ENCODE measurements at regions not wholly inside any gene's neighbourhood (a gene's known extent, or its start where the extent isn't known, plus 50 kb on each side); places are given as distances from the start of the nearest gene placed in this dataset.
"Not testable (repeated sequence)": the region's sequence is repeated elsewhere in the genome, so short reads cannot be mapped to it uniquely, and the experiment has no call there.

DNA sequence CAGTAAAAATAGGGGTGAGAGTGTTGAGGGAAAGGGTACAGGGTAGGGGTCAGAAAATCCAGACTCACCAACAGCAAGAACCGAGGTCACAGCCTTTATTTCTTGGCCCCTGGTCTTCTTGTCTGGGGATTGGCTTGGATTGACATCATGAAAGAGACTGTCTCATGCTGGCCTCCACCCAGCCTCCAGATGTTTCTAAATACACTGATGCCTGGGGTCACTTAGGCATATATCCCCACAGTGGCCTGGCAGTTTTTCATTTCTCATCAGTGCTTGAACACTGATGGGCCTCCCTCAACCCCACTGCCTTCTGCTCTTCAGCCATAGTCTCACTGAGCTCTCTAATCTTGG is 173.9 kb downstream of the RTL9 start:
- 88% methylated on average over 1 of the region's 1 CpG; no CpG with 5 or more reads in 1 of the 2 donors for WGBS, 2 donors
- Histone ChIP-seq H3K27me3 (no peaks in the 10 kb centered on the region), H3K9me3 (no peaks in the 10 kb centered on the region), H3K36me3 (replicated peaks in 1 of 2; ENCODE audit: insufficient read depth in 1 of 2, low read depth in 2 of 2) (no peaks in the 10 kb centered on the region), H3K27ac (no peak overlapping the region), H3K4me1 (no peaks in the 10 kb centered on the region), H3K4me3 (no peak overlapping the region)
- TF ChIP-seq POLR2A (IDR thresholded peaks at IDR 0.05): no peak
- TF ChIP-seq, protein P1, sequence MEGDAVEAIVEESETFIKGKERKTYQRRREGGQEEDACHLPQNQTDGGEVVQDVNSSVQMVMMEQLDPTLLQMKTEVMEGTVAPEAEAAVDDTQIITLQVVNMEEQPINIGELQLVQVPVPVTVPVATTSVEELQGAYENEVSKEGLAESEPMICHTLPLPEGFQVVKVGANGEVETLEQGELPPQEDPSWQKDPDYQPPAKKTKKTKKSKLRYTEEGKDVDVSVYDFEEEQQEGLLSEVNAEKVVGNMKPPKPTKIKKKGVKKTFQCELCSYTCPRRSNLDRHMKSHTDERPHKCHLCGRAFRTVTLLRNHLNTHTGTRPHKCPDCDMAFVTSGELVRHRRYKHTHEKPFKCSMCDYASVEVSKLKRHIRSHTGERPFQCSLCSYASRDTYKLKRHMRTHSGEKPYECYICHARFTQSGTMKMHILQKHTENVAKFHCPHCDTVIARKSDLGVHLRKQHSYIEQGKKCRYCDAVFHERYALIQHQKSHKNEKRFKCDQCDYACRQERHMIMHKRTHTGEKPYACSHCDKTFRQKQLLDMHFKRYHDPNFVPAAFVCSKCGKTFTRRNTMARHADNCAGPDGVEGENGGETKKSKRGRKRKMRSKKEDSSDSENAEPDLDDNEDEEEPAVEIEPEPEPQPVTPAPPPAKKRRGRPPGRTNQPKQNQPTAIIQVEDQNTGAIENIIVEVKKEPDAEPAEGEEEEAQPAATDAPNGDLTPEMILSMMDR (IDR thresholded peaks at IDR 0.05): no peak
- no peak for DNase-seq
- no peak for ATAC-seq
- intact Hi-C loops (cut with DNase I): no loop called here

DNA sequence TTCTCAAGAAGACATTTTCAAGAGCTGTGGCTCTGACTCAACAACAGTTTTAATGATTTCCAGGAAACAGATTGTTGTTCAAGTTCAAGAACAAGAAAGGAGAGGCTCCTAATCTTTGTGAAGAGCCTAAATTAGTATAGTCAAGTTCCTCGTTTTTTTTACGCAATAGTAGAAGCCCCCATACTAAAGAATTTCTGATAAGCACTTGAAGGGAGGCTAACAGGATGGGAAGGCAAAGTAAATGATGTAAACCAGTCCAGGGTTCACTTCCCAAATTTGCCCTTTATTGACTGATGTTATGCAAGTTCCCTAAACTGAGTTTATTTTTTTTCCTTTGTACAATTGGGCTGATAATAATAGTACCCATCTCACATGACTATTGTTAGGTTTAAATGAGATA is 178.2 kb downstream of the RTL9 start:
- Histone ChIP-seq H3K27ac (no peak overlapping the region), H3K4me1 (no peaks in the 10 kb centered on the region), H3K9me3 (no peaks in the 10 kb centered on the region), H3K27me3 (no peaks in the 10 kb centered on the region), H3K36me3 (replicated peaks in 1 of 2; ENCODE audit: insufficient read depth in 1 of 2, low read depth in 2 of 2) (no peaks in the 10 kb centered on the region), H3K4me3 (no peak overlapping the region)
- 40 to 66% methylated on average over 2 of the region's 2 CpGs for whole genome bisulfite sequencing, 2 donors
- TF ChIP-seq POLR2A (IDR thresholded peaks at IDR 0.05): no peak
- ATAC-seq: no peak
- intact Hi-C loops (cut with DNase I): no loop called here
- DNase-seq: no peak

DNA sequence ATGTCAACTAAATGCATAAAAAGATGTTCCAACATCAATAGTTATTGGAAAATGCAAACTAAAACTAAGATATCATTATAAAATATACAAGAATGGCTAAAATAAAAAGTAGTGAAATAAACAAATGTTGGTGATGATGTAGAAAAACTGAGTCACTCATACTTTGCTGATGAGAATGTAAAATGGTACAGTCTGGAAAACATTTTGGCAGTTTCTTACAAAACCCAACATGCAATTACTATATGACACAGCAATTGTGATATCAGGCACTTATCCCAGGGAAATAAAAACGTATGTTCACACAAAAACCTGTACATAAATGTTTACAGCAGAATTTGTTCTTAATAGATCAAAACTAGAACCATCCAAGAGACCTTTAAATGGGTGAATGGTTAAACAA is 182.6 kb downstream of the RTL9 start:
- no peak for DNase-seq
- H3K4me1 ChIP-seq: no peaks in the 10 kb centered on the region
- no peak overlapping the region for H3K27ac ChIP-seq
- intact Hi-C loops (cut with DNase I): no loop called here
- no peak overlapping the region for H3K4me3 ChIP-seq
- no peaks in the 10 kb centered on the region for H3K27me3 ChIP-seq
- TF ChIP-seq, protein P1 (IDR thresholded peaks at IDR 0.05): no peak
- TF ChIP-seq POLR2A (IDR thresholded peaks at IDR 0.05): no peak
- WGBS, 2 donors: 27 to 45% methylated on average over 1 of the region's 1 CpG
- H3K36me3 ChIP-seq (replicated peaks in 1 of 2; ENCODE audit: insufficient read depth in 1 of 2, low read depth in 2 of 2): no peaks in the 10 kb centered on the region
- no peak for ATAC-seq
- no peaks in the 10 kb centered on the region for H3K9me3 ChIP-seq

DNA sequence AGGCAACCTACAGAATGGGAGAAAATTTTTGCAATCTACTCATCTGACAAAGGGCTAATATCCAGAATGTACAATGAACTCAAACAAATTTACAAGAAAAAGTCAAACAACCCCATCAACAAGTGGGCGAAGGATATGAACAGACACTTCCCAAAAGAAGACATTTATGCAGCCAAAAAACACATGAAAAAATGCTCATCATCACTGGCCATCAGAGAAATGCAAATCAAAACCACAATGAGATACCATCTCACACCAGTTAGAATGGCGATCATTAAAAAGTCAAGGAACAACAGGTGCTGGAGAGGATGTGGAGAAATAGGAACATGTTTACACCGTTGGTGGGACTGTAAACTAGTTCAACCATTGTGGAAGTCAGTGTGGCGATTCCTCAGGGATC is 192.2 kb downstream of the RTL9 start:
- H3K4me1 ChIP-seq; H3K27ac ChIP-seq; H3K4me3 ChIP-seq; intact Hi-C loops (cut with DNase I); DNase-seq; H3K27me3 ChIP-seq; H3K9me3 ChIP-seq; H3K36me3 ChIP-seq (replicated peaks in 1 of 2; ENCODE audit: insufficient read depth in 1 of 2, low read depth in 2 of 2); ATAC-seq: not testable (repeated sequence)
- WGBS, 2 donors: 71 to 80% methylated on average over 1 to 4 of the region's 4 CpGs

DNA sequence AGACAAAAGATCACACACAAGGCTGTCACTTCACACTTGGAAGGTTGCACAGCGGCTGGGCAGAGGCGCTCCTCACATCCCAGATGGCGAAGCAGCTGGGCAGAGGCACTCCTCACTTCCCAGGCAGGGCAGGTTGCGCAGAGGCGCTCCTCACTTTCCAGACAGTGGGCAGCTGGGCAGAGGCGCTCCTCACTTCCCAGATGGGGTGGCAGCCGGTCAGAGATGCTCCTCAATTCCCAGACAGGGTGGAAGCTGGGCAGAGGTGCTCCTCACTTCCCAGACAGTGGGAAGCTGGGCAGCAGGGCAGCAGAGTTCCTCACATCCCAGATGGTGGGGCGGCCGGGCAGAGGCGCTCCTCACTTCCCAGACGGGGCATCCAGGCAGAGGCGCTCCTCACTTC is 199.2 kb downstream of the RTL9 start:
- no peak overlapping the region for H3K27ac ChIP-seq
- H3K9me3 ChIP-seq: no peaks in the 10 kb centered on the region
- DNase-seq (no peak), ATAC-seq (no peak)
- no peak overlapping the region for H3K4me3 ChIP-seq
- H3K4me1 ChIP-seq: no peaks in the 10 kb centered on the region
- H3K27me3 ChIP-seq: no peaks in the 10 kb centered on the region
- TF ChIP-seq, protein P1 (IDR thresholded peaks at IDR 0.05): no peak
- TF ChIP-seq POLR2A (IDR thresholded peaks at IDR 0.05): no peak
- intact Hi-C loops (cut with DNase I): no loop called here
- 94 to 100% methylated on average over 1 to 8 of the region's 12 CpGs for WGBS, 2 donors
- H3K36me3 ChIP-seq (replicated peaks in 1 of 2; ENCODE audit: insufficient read depth in 1 of 2, low read depth in 2 of 2): no peaks in the 10 kb centered on the region

DNA sequence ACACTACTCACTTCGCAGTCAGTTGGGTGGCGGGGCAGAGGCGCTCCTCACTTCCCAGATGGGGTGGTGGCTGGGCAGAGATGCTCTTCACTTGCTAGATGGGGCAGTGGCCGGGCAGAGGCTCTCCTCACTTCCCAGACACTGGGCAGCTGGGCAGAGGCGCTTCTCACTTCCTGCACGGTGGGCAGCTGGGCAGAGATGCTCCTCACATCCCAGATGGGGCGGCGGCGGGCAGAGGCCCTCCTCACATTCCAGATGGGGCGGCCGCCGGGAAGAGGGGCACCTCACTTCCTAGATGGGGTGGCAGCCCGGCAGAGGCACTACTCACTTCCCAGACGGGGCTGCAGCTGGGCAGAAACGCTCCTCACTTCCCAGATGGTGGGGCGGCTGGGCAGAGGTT is 199.8 kb downstream of the RTL9 start:
- no peak for ATAC-seq
- Histone ChIP-seq H3K27me3 (no peaks in the 10 kb centered on the region), H3K36me3 (replicated peaks in 1 of 2; ENCODE audit: insufficient read depth in 1 of 2, low read depth in 2 of 2) (no peaks in the 10 kb centered on the region), H3K27ac (no peak overlapping the region), H3K4me1 (no peaks in the 10 kb centered on the region), H3K4me3 (no peak overlapping the region), H3K9me3 (no peaks in the 10 kb centered on the region)
- WGBS, 2 donors: 68% methylated on average over 5 of the region's 16 CpGs; no CpG with 5 or more reads in 1 of the 2 donors
- intact Hi-C loops (cut with DNase I): no loop called here
- DNase-seq: no peak
- TF ChIP-seq, protein P1 (IDR thresholded peaks at IDR 0.05): no peak
- TF ChIP-seq POLR2A (IDR thresholded peaks at IDR 0.05): no peak

Data from body of pancreas (tissue), 4 donors.